Retinal pigment epithelial cell (primary cell): ENCODE measurements at regions not wholly inside any gene's neighbourhood (a gene's known extent, or its start where the extent isn't known, plus 50 kb on each side); places are given as distances from the start of the nearest gene placed in this dataset.
A peak's percentile ranks its signal among the peaks of the same experiment; 100 is the strongest.
"Not testable (repeated sequence)": the region's sequence is repeated elsewhere in the genome, so short reads cannot be mapped to it uniquely, and the experiment has no call there.

ENCODE experiments used
- DNase-seq: peaks from one replicate; pipeline ENCODE4 v3.0.0-alpha.2; 2010; ENCODE audit warnings: low read depth
- H3K4me3 ChIP-seq: 2 replicates; pipeline ENCODE4 v1.5.1; 2011; ENCODE audit warnings: mild to moderate bottlenecking, low read length, control low read depth, moderate library complexity
- TF ChIP-seq, protein P1 (sequence below): conservative IDR thresholded peaks from 2 replicates; pipeline ENCODE4 v1.5.1; 2011; ENCODE audit warnings: low read depth, low read length, control low read depth, inconsistent platforms

DNA sequence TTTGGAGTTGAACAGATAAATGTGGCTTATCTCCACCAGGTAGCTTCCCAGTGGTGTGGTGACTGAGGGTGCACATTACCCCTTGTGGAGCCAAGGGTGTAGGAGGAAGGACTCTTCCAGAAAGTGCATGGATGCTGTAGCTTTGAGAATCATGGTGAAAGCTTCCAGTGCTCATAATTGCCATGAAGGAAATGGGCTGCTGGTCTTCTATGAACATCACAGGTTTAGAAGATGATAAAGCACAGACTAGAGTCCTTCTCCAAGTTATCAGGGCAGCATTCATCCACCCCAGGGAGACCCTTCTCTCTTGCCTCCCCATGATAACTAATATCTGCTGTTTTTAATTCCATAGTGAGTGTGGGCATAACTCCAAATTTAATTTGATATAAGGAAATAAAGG is 93.4 kb upstream of the CHD1 start:
- no peak for DNase-seq
- TF ChIP-seq, protein P1, sequence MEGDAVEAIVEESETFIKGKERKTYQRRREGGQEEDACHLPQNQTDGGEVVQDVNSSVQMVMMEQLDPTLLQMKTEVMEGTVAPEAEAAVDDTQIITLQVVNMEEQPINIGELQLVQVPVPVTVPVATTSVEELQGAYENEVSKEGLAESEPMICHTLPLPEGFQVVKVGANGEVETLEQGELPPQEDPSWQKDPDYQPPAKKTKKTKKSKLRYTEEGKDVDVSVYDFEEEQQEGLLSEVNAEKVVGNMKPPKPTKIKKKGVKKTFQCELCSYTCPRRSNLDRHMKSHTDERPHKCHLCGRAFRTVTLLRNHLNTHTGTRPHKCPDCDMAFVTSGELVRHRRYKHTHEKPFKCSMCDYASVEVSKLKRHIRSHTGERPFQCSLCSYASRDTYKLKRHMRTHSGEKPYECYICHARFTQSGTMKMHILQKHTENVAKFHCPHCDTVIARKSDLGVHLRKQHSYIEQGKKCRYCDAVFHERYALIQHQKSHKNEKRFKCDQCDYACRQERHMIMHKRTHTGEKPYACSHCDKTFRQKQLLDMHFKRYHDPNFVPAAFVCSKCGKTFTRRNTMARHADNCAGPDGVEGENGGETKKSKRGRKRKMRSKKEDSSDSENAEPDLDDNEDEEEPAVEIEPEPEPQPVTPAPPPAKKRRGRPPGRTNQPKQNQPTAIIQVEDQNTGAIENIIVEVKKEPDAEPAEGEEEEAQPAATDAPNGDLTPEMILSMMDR = no peak
- H3K4me3 ChIP-seq = no peak overlapping the region

DNA sequence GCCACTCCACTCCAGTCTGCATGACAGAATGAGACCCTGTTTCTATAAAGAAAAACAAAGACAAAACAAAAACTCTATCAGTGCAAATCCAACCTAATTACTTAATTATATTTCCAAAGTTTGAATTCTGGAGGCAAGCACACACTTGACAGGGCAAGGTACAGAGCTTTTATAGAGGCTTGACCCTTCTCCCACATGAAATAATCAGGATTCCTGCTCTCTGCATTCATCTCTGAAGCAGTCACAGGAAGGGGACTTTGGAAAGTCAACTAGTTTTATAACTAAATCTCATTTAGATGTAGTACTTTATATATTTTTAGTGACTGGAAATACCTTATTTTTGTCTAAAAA is 91.9 kb upstream of the CHD1 start:
- H3K4me3 ChIP-seq = no peak overlapping the region
- TF ChIP-seq, protein P1 = no peak
- no peak for DNase-seq

DNA sequence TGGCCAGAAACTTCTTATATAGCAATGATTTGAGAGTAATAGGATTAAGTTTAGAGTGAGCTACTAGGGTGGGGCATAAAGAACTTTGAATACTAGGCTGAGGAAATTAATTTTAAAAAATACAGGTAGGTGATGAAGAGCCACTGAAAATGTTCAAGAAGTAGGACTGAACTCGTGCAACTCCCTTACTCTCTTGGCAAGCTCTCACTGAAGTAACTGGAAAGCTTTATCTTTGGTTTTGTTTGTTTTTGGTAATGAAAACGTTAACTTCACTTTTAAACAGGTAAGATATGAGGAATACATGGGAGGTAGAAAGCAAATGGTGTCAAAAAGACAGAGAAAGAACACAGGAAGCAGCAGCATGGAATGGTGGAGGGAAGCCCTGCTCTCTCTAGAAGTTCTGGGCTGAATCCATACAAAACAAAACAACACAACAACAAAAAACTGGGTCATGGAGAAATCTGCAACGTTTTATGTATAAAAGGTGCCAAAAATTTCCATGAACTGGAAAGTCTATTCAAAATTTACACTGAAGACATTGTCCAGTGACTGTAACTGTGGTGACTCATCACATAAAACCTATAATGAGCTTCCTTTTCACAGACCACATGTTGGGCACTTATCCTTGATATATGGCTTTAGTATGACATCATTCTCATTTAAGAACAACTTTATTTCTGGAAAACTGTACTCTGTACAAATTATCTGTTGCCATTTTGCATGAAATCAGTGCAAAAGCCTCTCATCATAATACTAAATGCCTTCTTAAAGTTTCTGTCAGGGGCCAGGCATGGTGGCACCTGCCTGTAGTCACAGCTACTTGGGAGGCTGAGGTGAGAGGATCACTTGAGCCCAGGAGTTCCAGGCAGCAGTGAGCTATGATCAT is 91.2 kb upstream of the CHD1 start:
- DNase-seq = peak; percentile 90
- TF ChIP-seq, protein P1 = no peak
- H3K4me3 ChIP-seq = no peak overlapping the region

DNA sequence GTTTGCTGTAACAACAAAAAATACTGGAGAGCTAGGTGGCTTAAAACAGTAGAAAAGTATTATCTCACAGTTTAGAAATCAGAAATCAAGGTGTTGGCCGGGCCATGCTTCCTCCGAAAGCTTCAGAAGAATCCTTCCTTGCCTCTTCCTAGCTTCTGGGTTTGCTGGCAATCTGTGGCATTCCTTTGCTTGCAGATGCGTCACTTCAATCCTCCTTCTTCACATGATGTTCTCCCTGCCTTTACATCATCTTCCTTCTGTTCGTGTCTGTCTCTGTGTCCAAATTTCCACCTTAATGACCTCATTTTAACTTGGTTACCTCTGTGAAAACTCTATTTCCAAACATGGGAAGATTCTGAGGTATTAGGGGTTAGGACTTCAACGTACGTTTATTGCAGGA is 90.4 kb upstream of the CHD1 start:
- TF ChIP-seq, protein P1 = no peak
- no peak overlapping the region for H3K4me3 ChIP-seq
- no peak for DNase-seq

DNA sequence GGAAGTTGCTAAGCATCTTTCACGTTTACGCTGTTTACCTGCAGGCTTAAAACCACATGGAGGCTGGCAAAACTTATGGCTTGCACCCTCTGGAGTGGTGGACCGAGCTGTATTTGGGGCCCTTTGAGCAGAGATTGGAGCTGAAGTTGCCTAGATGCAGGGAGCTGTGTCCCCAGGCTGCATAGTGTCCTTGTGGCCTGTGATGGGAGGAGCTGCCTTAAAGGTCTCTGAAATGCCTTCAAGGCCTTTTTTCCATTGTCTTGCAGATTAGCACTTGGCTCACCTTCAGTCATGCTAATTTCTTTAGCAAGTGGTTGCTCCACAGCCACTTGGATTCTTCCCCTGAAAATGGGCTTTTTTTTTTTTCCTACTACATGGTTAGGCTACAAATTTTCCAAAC is 81.5 kb upstream of the CHD1 start:
- TF ChIP-seq, protein P1 = no peak
- H3K4me3 ChIP-seq = no peak overlapping the region
- DNase-seq = no peak

DNA sequence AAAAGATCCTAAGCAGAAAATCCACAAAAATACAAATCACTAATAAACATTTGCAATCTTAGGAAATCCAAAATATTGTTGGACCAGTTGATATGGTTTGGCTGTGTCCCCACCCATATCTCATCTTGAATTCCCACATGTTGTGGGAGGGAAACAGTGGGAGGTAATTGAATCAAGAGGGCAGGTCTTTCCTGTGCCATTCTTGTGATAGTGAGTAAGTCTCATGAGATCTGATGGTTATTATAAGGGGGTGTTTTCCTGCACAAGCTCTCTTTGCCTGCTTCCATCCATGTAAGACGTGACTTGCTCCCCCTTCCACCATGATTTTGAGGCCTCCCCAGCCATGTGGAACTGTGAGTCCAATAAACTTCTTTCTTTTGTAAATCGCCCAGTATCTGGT is 79.2 kb upstream of the CHD1 start:
- not testable (repeated sequence) for H3K4me3 ChIP-seq, DNase-seq

DNA sequence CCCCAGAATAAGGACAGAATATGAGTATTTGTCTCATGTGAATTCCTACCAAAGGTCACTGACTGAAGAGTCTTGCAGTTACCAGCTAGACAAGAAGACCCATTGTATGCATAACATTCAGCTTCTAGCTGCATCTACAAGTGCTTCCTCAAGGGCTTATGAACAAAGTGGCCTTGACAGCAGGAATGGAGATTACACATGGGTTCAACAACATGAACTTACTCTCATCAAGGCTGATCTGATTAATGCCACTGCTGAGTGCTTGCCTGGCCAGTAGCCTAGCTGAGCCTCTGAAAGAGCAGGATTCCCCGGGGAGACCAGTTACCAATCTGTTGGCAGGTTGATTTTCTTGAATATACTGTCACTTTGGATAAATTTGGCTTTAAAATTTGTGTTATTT is 76.7 kb upstream of the CHD1 start:
- peak; percentile 22 for DNase-seq
- H3K4me3 ChIP-seq = no peak overlapping the region
- TF ChIP-seq, protein P1 = no peak
